OCI-LY7 (cell line): ENCODE measurements at regions not wholly inside any gene's neighbourhood (a gene's known extent, or its start where the extent isn't known, plus 50 kb on each side); places are given as distances from the start of the nearest gene placed in this dataset.

Experiments
- BruUV-seq: library from RNA; stranded (reverse); fragments of 400-500 nt; replicated peaks from 2 replicates; lab custom pipeline; 2021; lab: Mats Ljungman, UMichigan
- CTCF ChIA-PET: fragments of 300-600 bp; sonication (Branson Sonifier 250); formaldehyde crosslinking; loops from one replicate; lab custom pipeline; 2022; ENCODE audit warnings: antibody characterized with exemption; ENCODE audit not compliant: unreplicated experiment; lab: Charles Lee
- POLR2A ChIA-PET: fragments of 300-600 bp; sonication (Branson Sonifier 250); formaldehyde crosslinking; loops from one replicate; lab custom pipeline; 2022; ENCODE audit warnings: antibody characterized with exemption; lab: Charles Lee
- DNase-seq: peaks from one replicate; pipeline ENCODE4 v3.0.0-alpha.2; 2015; ENCODE audit warnings: low spot score
- H2AFZ ChIP-seq: fragments of 200-600 bp; sonication (generic), shearing (Covaris generic); 2 replicates; pipeline ENCODE4 v1.6.1; 2014; ENCODE audit warnings: mild to moderate bottlenecking, antibody characterized with exemption, low read length, moderate library complexity
- H3K27ac ChIP-seq: fragments of 200-600 bp; sonication (generic); 2 replicates; pipeline ENCODE4 v1.5.1; 2014; ENCODE audit warnings: mixed run types, low read depth, mild to moderate bottlenecking, moderate library complexity, low read length, inconsistent platforms; ENCODE audit not compliant: poor library complexity, severe bottlenecking
- H3K36me3 ChIP-seq: fragments of 200-600 bp; sonication (generic); 2 replicates; pipeline ENCODE4 v1.6.1; 2014; ENCODE audit warnings: mild to moderate bottlenecking, antibody characterized with exemption, low read length, moderate library complexity, mixed read lengths; ENCODE audit not compliant: insufficient read depth
- H3K4me1 ChIP-seq: fragments of 200-600 bp; sonication (generic); 2 replicates; pipeline ENCODE4 v1.5.1; 2014; ENCODE audit warnings: mild to moderate bottlenecking, low read length; ENCODE audit not compliant: insufficient read depth, poor library complexity, severe bottlenecking
- H3K4me2 ChIP-seq: fragments of 200-600 bp; sonication (generic); 2 replicates; pipeline ENCODE4 v1.6.1; 2014; ENCODE audit warnings: mild to moderate bottlenecking, low read length
- H3K4me3 ChIP-seq: fragments of 200-600 bp; sonication (generic); 2 replicates; pipeline ENCODE4 v1.5.1; 2014; ENCODE audit warnings: mild to moderate bottlenecking, low read depth, low read length; ENCODE audit not compliant: poor library complexity, severe bottlenecking
- H3K79me2 ChIP-seq: fragments of 200-600 bp; sonication (generic); 2 replicates; pipeline ENCODE4 v1.6.1; 2016; ENCODE audit warnings: low read depth, mild to moderate bottlenecking, low read length, moderate library complexity, mixed read lengths; ENCODE audit not compliant: insufficient read depth
- H3K9me2 ChIP-seq: fragments of 200-600 bp; sonication (generic); 2 replicates; pipeline ENCODE4 v1.6.1; 2016; ENCODE audit warnings: mild to moderate bottlenecking, low read length, mixed read lengths; ENCODE audit not compliant: insufficient read depth
- H3K9me3 ChIP-seq: fragments of 200-600 bp; sonication (generic); 2 replicates; pipeline ENCODE4 v1.6.1; 2014; ENCODE audit warnings: mild to moderate bottlenecking, mixed run types, low read length, mixed read lengths
- H4K20me1 ChIP-seq: fragments of 200-600 bp; sonication (generic); 2 replicates; pipeline ENCODE4 v1.6.1; 2014; ENCODE audit warnings: mild to moderate bottlenecking, antibody characterized with exemption, low read length, moderate library complexity, mixed read lengths; ENCODE audit not compliant: insufficient read depth
- CTCF ChIP-seq: fragments of 200-600 bp; sonication (generic); conservative IDR thresholded peaks from 2 replicates; pipeline ENCODE4 v1.5.1; 2014; ENCODE audit warnings: mild to moderate bottlenecking, antibody characterized with exemption, low read length, moderate library complexity, mixed read lengths
- EZH2phosphoT487 ChIP-seq: fragments of 200-600 bp; sonication (generic); IDR thresholded peaks from 2 replicates; pipeline ENCODE4 v1.6.1; 2018; ENCODE audit warnings: low read depth, borderline replicate concordance, mild to moderate bottlenecking, mixed run types, antibody characterized with exemption, low read length, moderate library complexity, mixed read lengths
- intact Hi-C: fragments of 100-400 bp; cut with micrococcal nuclease; formaldehyde crosslinking; loops from one replicate; pipeline ENCODE4 v1.10.0; 2022; ENCODE audit not compliant: unreplicated experiment

DNA sequence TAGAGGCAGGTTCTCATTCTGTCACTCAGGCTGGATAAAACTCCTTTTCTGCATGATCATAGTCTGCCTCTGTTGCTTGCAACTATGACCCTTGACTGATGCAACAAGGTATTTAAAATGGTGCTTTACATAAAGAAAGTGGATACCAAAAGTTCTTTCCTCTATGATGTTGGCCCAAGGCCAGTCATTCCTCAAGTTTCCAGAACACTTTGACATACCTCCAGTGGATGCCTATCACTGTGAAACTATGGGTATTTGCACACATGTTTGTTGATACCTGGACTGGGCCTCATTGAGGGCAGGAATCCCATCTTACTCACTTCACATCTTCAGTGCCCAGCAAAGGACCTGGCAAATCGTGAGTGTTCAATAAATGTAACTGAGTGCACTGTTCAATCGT is 159.0 kb upstream of the ZC3H12C start:
- no peak for DNase-seq
- Histone ChIP-seq H3K27ac (no peak overlapping the region), H3K4me2 (no peak overlapping the region), H3K4me3 (no peak overlapping the region), H2AFZ (no peak overlapping the region), H3K4me1 (no peaks in the 10 kb centered on the region), H3K36me3 (no peaks in the 10 kb centered on the region), H4K20me1 (no peaks in the 10 kb centered on the region), H3K9me3 (no peaks in the 10 kb centered on the region), H3K79me2 (no peaks in the 10 kb centered on the region), H3K9me2 (no peaks in the 10 kb centered on the region)
- POLR2A ChIA-PET: no interaction called here
- no TSS peak for BruUV-seq
- intact Hi-C loops: no loop called here
- CTCF ChIA-PET: no interaction called here
- TF ChIP-seq CTCF (no peak), EZH2phosphoT487 (no peak)

GRCh38 chr11:109936661-109937180 is 156.5 kb upstream of the ZC3H12C start:
- H4K20me1 ChIP-seq: no peaks in the 10 kb centered on the region
- H3K27ac ChIP-seq: no peak overlapping the region
- intact Hi-C loops: no loop called here
- no peak overlapping the region for H2AFZ ChIP-seq
- no peaks in the 10 kb centered on the region for H3K4me1 ChIP-seq
- H3K4me3 ChIP-seq: no peak overlapping the region
- BruUV-seq: no TSS peak
- POLR2A ChIA-PET: interaction anchor here (0.6 kb wide), 1 partner anchor 306 kb away, joined by 3 read pairs; no protein-coding TSS in a partner anchor
- no peaks in the 10 kb centered on the region for H3K36me3 ChIP-seq
- H3K79me2 ChIP-seq: no peaks in the 10 kb centered on the region
- TF ChIP-seq EZH2phosphoT487: no peak
- no peak for TF ChIP-seq CTCF
- no peaks in the 10 kb centered on the region for H3K9me3 ChIP-seq
- DNase-seq: no peak
- H3K9me2 ChIP-seq: no peaks in the 10 kb centered on the region
- no peak overlapping the region for H3K4me2 ChIP-seq
- CTCF ChIA-PET: no interaction called here

DNA sequence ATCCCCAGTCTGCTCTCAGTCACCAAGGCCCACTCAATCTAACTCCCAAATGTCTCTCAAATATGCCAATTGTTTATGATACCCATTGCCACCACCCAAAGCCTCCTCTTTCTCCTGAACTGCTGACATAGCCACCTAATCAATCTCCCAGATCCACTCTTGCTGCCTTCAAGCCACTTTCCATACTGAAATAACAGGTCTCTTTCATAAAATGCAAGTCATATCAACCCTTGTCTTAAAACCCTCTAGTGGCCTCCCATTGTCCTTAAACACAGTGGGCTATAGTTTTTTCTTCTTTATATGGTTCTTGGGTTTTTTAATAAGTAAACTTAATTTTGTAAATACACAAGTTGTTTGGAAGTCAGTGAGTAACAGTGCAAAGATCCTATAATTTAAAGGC is 155.2 kb upstream of the ZC3H12C start:
- BruUV-seq: no TSS peak
- Histone ChIP-seq H4K20me1 (no peaks in the 10 kb centered on the region), H3K9me3 (no peaks in the 10 kb centered on the region), H3K36me3 (no peaks in the 10 kb centered on the region), H3K27ac (no peak overlapping the region), H2AFZ (no peak overlapping the region), H3K79me2 (no peaks in the 10 kb centered on the region), H3K9me2 (no peaks in the 10 kb centered on the region), H3K4me1 (no peaks in the 10 kb centered on the region), H3K4me3 (no peak overlapping the region), H3K4me2 (no peak overlapping the region)
- TF ChIP-seq CTCF: no peak
- TF ChIP-seq EZH2phosphoT487: no peak
- no peak for DNase-seq
- ChIA-PET CTCF (no interaction called here), POLR2A (no interaction called here)
- intact Hi-C loops: no loop called here
